HepG2 (cell line): ENCODE measurements at regions not wholly inside any gene's neighbourhood (a gene's known extent, or its start where the extent isn't known, plus 50 kb on each side); places are given as distances from the start of the nearest gene placed in this dataset.

Experiments
- ATAC-seq: fragments of 200-7000 bp; cut with Tn5 transposase; 3 replicates; pipeline ENCODE4 v1.9.1; 2020; ENCODE audit warnings: mild to moderate bottlenecking, moderate library complexity
- BruUV-seq: library from RNA; stranded (reverse); fragments of 400-500 nt; replicated peaks from 2 replicates; lab custom pipeline; 2021; lab: Mats Ljungman, UMichigan
- CTCF ChIA-PET: fragments of 300-600 bp; formaldehyde crosslinking; extraction: SDS; loops from one replicate; lab custom pipeline; 2021; ENCODE audit warnings: low total read pairs, inconsistent platforms, low intra/inter-chr PET ratio; lab: Yijun Ruan, JAX
- POLR2A ChIA-PET: fragments of 350-600 bp; sonication (Branson Sonifier 250); formaldehyde crosslinking; loops from one replicate; lab custom pipeline; 2020; ENCODE audit warnings: antibody characterized with exemption, inconsistent platforms; lab: Yijun Ruan, JAX
- DNase-seq: peaks from one replicate; pipeline ENCODE4 v3.0.0-alpha.2; 2015; ENCODE audit warnings: low spot score
- FAIRE-seq: peaks from 3 replicates; lab custom pipeline; 2011; peaks lifted over from hg19 to GRCh38; lab: Jason Lieb, UNC
- H2AFZ ChIP-seq: one replicate; pipeline ENCODE4 v1.6.1; 2011; ENCODE audit warnings: low read length, inconsistent platforms
- H3K27ac ChIP-seq: fragments of 300-600 bp; 3 replicates; pipeline ENCODE4 v1.8.0; 2011; ENCODE audit warnings: mixed run types, mild to moderate bottlenecking, mixed read lengths, low read length, inconsistent platforms; ENCODE audit not compliant: insufficient read depth; ENCODE audit errors: extremely low read length
- H3K27me3 ChIP-seq, 2 experiments: fragments of 200-600 bp in 1 of 2; 2 replicates in 1 of 2; 3 replicates in 1 of 2; pipeline versions ENCODE4 v1.6.0 to v1.8.0; 2011; ENCODE audit warnings: low read length in 2 of 2, mild to moderate bottlenecking in 2 of 2, moderate library complexity in 2 of 2, inconsistent platforms in 1 of 2; ENCODE audit not compliant: insufficient read depth in 2 of 2, control insufficient read depth in 1 of 2
- H3K36me3 ChIP-seq, 2 experiments: fragments of 200-600 bp in 1 of 2; replicated peaks in 1 of 2; 2 replicates in 1 of 2; 3 replicates in 1 of 2; pipeline versions ENCODE4 v1.5.1 to v1.8.0; 2011; ENCODE audit warnings: low read length in 2 of 2, inconsistent platforms in 1 of 2; ENCODE audit not compliant: insufficient read depth in 2 of 2, control insufficient read depth in 1 of 2
- H3K4me1 ChIP-seq: 2 replicates; pipeline ENCODE4 v1.5.1; 2012; ENCODE audit warnings: low read length, inconsistent platforms; ENCODE audit not compliant: insufficient read depth
- H3K4me2 ChIP-seq: 2 replicates; pipeline ENCODE4 v1.6.0; 2011; ENCODE audit warnings: low read depth, low read length, inconsistent platforms
- H3K4me3 ChIP-seq, 3 experiments: fragments of 200-600 bp in 1 of 3; sonication (generic), shearing (Covaris generic) in 1 of 3; replicated peaks in 1 of 3; 2 replicates each; pipeline ENCODE4 v1.5.1; 2011 to 2016; ENCODE audit warnings: low read length in 3 of 3, inconsistent platforms in 2 of 3, low read depth in 2 of 3, mild to moderate bottlenecking in 2 of 3, control low read depth in 1 of 3, mixed read lengths in 1 of 3; ENCODE audit not compliant: insufficient read depth in 1 of 3
- H3K79me2 ChIP-seq: one replicate; pipeline ENCODE4 v1.6.1; 2011; ENCODE audit warnings: low read length, inconsistent platforms; ENCODE audit not compliant: insufficient read depth
- H3K9ac ChIP-seq: 2 replicates; pipeline ENCODE4 v1.6.0; 2011; ENCODE audit warnings: mild to moderate bottlenecking, low read depth, low read length, inconsistent platforms; ENCODE audit not compliant: insufficient read depth
- H3K9me3 ChIP-seq: 2 replicates; pipeline ENCODE4 v1.5.1; 2012; ENCODE audit warnings: mild to moderate bottlenecking, low read length
- H4K20me1 ChIP-seq: 2 replicates; pipeline ENCODE4 v1.6.0; 2011; ENCODE audit warnings: inconsistent platforms, mild to moderate bottlenecking, low read length, moderate library complexity; ENCODE audit not compliant: insufficient read depth
- DBP ChIP-seq: sonication (generic); formaldehyde crosslinking; IDR thresholded peaks from 2 replicates; pipeline ENCODE4 v1.4.0; 2020; ENCODE audit warnings: missing genetic modification reagents; ENCODE audit errors: not compliant biosample characterization
- ZBED4 ChIP-seq: sonication (generic); formaldehyde crosslinking; IDR thresholded peaks from 2 replicates; pipeline ENCODE4 v1.4.0; 2020; ENCODE audit warnings: missing genetic modification reagents, borderline replicate concordance
- ZFP37 ChIP-seq: sonication (generic); formaldehyde crosslinking; IDR thresholded peaks from 2 replicates; pipeline ENCODE4 v1.4.0; 2020; ENCODE audit warnings: missing genetic modification reagents, borderline replicate concordance
- WGBS: methylation state at CpG from one replicate; pipeline ENCODE4 v1.1.6; 2017; ENCODE audit warnings: low lambda C conversion rate; 5-methylcytosine and 5-hydroxymethylcytosine counted together
- in situ Hi-C: cut with HindIII; loops from 2 replicates; pipeline ENCODE4 v1.10.0; 2017; ENCODE audit warnings: low pct_unique_long_range_greater_than_20kb; ENCODE audit not compliant: extremely low pct_ligation_motif_present
- intact Hi-C: fragments of 100-400 bp; cut with micrococcal nuclease; formaldehyde crosslinking; loops from one replicate; pipeline ENCODE4 v1.10.0; 2022; ENCODE audit not compliant: unreplicated experiment

- WGBS: 0% methylated on average over 2 of the region's 2 CpGs
- no peak for FAIRE-seq
Measured at GRCh38 chr19:28558783-28559182, 654.2 kb downstream of the UQCRFS1 start.

More at GRCh38 chr19:28558783-28559182, 654.2 kb downstream of the UQCRFS1 start:
- H3K4me1 ChIP-seq: no peaks in the 10 kb centered on the region
- ChIA-PET POLR2A (no interaction called here), CTCF (no interaction called here)
- peaks cover 92% of the 10 kb centered on the region for H3K9me3 ChIP-seq
- no peaks in the 10 kb centered on the region for H3K27me3 ChIP-seq
- no peak overlapping the region for H3K4me3 ChIP-seq
- H3K4me2 ChIP-seq: no peak overlapping the region
- no peaks in the 10 kb centered on the region for H3K36me3 ChIP-seq
- DNase-seq: no peak
- no peak for ATAC-seq
- no TSS peak for BruUV-seq
- no peak overlapping the region for H3K27ac ChIP-seq
- no peaks in the 10 kb centered on the region for H4K20me1 ChIP-seq
- H3K9ac ChIP-seq: no peak overlapping the region
- no peaks in the 10 kb centered on the region for H3K79me2 ChIP-seq
- in situ Hi-C loops: no loop called here
- TF ChIP-seq DBP (CRISPR knock-in tag) (no peak), ZBED4 (CRISPR knock-in tag) (no peak), ZFP37 (CRISPR knock-in tag) (no peak)
- intact Hi-C loops: no loop called here
- H2AFZ ChIP-seq: no peak overlapping the region
